Right atrium auricular region (tissue), 2 donors: ENCODE measurements at regions not wholly inside any gene's neighbourhood (a gene's known extent, or its start where the extent isn't known, plus 50 kb on each side); places are given as distances from the start of the nearest gene placed in this dataset.

Experiments used
- DNase-seq: peaks from one replicate; pipeline ENCODE4 v3.0.0-alpha.2; 2019; ENCODE audit warnings: low spot score
- H3K27ac ChIP-seq, 2 donors: fragments of 200-600 bp; sonication (generic); 1 replicate in 1 of 2; 2 replicates in 1 of 2; pipeline ENCODE4 v1.5.1; 2016 to 2019
- H3K27me3 ChIP-seq, 2 donors: fragments of 200-600 bp; sonication (generic); one replicate each; pipeline versions ENCODE4 v1.5.1 to v1.6.0; 2017 to 2019
- H3K36me3 ChIP-seq: fragments of 200-600 bp; sonication (generic); one replicate; pipeline ENCODE4 v1.5.1; 2016
- H3K4me1 ChIP-seq, 2 donors: fragments of 200-600 bp; sonication (generic); one replicate each; pipeline versions ENCODE4 v1.5.1 to v1.6.0; 2017 to 2019
- H3K4me3 ChIP-seq, 2 donors: fragments of 200-600 bp; sonication (generic); 1 replicate in 1 of 2; 2 replicates in 1 of 2; pipeline ENCODE4 v1.5.1; 2017 to 2019; ENCODE audit warnings: mild to moderate bottlenecking in 1 of 2, moderate library complexity in 1 of 2
- H3K9me3 ChIP-seq, 2 donors: fragments of 200-600 bp; sonication (generic); one replicate each; pipeline ENCODE4 v1.5.1; 2019
- CTCF ChIP-seq, 2 donors: fragments of 200-600 bp; sonication (generic); IDR thresholded peaks; one replicate each; pipeline ENCODE4 v1.5.1; 2019; ENCODE audit warnings: antibody characterized with exemption in 2 of 2

DNA sequence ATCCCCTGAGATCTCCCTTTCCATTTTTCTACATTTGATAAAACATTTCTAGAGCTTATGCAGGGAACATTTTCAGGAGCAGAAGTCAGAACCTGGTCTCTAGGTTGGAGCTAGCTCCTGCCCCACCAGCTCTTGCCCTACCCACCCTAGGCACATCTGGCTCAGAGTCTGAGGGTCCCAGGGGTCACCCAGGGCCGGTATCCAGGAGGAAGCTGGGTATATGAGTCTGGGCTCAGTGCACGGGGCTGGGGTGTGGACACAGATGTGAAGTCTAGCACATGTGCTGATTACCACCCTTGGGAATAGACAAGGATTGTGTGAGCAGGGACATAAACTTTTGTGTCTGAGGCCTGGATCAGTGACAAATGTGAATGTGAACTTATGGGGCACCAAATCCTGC is 95.4 kb downstream of the MATN1 start:
- no peak for DNase-seq
- H3K4me1 ChIP-seq = no peaks in the 10 kb centered on the region
- H3K4me3 ChIP-seq = no peak overlapping the region
- no peak for TF ChIP-seq CTCF (IDR thresholded peaks at IDR 0.05)
- H3K36me3 ChIP-seq = no peaks in the 10 kb centered on the region
- H3K27me3 ChIP-seq = no peaks in the 10 kb centered on the region
- H3K27ac ChIP-seq = no peak overlapping the region
- peaks cover 4 to 20% of the 10 kb centered on the region in 2 donors for H3K9me3 ChIP-seq

- no peak for TF ChIP-seq CTCF (IDR thresholded peaks at IDR 0.05)
- Histone ChIP-seq H3K36me3 (no peaks in the 10 kb centered on the region), H3K4me1 (no peaks in the 10 kb centered on the region), H3K4me3 (no peak overlapping the region), H3K27me3 (no peaks in the 10 kb centered on the region), H3K9me3 (peaks cover 4 to 25% of the 10 kb centered on the region in 2 donors), H3K27ac (no peak overlapping the region)
- DNase-seq = no peak
Observed at GRCh38 chr1:30627206-30627605, 96.2 kb downstream of the MATN1 start.

- no peak overlapping the region for H3K4me3 ChIP-seq
- peaks cover 4 to 27% of the 10 kb centered on the region in 2 donors for H3K9me3 ChIP-seq
- H3K27me3 ChIP-seq = no peaks in the 10 kb centered on the region
- H3K36me3 ChIP-seq = no peaks in the 10 kb centered on the region
- TF ChIP-seq CTCF (IDR thresholded peaks at IDR 0.05) = no peak
- no peaks in the 10 kb centered on the region for H3K4me1 ChIP-seq
- no peak for DNase-seq
- no peak overlapping the region for H3K27ac ChIP-seq
Observed at GRCh38 chr1:30623431-30623830, 100.0 kb downstream of the MATN1 start.

- H3K4me3 ChIP-seq = no peak overlapping the region
- H3K9me3 ChIP-seq = peaks cover 4 to 20% of the 10 kb centered on the region in 2 donors
- TF ChIP-seq CTCF (IDR thresholded peaks at IDR 0.05) = no peak
- no peaks in the 10 kb centered on the region for H3K36me3 ChIP-seq
- H3K27ac ChIP-seq = no peak overlapping the region
- no peaks in the 10 kb centered on the region for H3K27me3 ChIP-seq
- no peaks in the 10 kb centered on the region for H3K4me1 ChIP-seq
- DNase-seq = no peak
Observed at GRCh38 chr1:30619619-30620018, 103.8 kb downstream of the MATN1 start.

GRCh38 chr1:30618335-30618747 is 105.0 kb downstream of the MATN1 start:
- TF ChIP-seq CTCF (IDR thresholded peaks at IDR 0.05) = no peak
- Histone ChIP-seq H3K4me1 (no peaks in the 10 kb centered on the region), H3K27me3 (no peaks in the 10 kb centered on the region), H3K36me3 (no peaks in the 10 kb centered on the region), H3K9me3 (peaks cover 2 to 10% of the 10 kb centered on the region in 2 donors), H3K27ac (no peak overlapping the region), H3K4me3 (no peak overlapping the region)
- no peak for DNase-seq

- Histone ChIP-seq H3K9me3 (no peaks in the 10 kb centered on the region), H3K4me1 (no peaks in the 10 kb centered on the region), H3K4me3 (no peak overlapping the region), H3K27ac (no peak overlapping the region), H3K36me3 (no peaks in the 10 kb centered on the region), H3K27me3 (no peaks in the 10 kb centered on the region)
- no peak for TF ChIP-seq CTCF (IDR thresholded peaks at IDR 0.05)
- DNase-seq = no peak
Observed at GRCh38 chr1:30616759-30617158, 106.6 kb downstream of the MATN1 start.
